ENCODE measurements at regions not wholly inside any gene's neighbourhood (a gene's known extent, or its start where the extent isn't known, plus 50 kb on each side); places are given as distances from the start of the nearest gene placed in this dataset.

GRCh38 chr3:193872265-193872753 lies 263.6 kb upstream of the HES1 start:
- TF ChIP-seq CTCF (IDR thresholded peaks at IDR 0.05; ENCODE audit: extremely low read depth, insufficient read depth, missing control alignments), result no peak
- DNase-seq (ENCODE audit: low spot score), result peak; percentile 48
- in situ Hi-C loops (cut with MboI; ENCODE audit: low pct_unique_long_range_greater_than_20kb, low sequenced_read_pairs, unreplicated experiment), result no loop called here

GRCh38 chr3:193873426-193874201 lies 262.3 kb upstream of the HES1 start:
- DNase-seq (ENCODE audit: low spot score), result no peak
- TF ChIP-seq CTCF (IDR thresholded peaks at IDR 0.05; ENCODE audit: extremely low read depth, insufficient read depth, missing control alignments), result no peak
- in situ Hi-C loops (cut with MboI; ENCODE audit: low pct_unique_long_range_greater_than_20kb, low sequenced_read_pairs, unreplicated experiment), result no loop called here

GRCh38 chr3:193874512-193874911 lies 261.4 kb upstream of the HES1 start:
- no peak for TF ChIP-seq CTCF (IDR thresholded peaks at IDR 0.05; ENCODE audit: extremely low read depth, insufficient read depth, missing control alignments)
- in situ Hi-C loops (cut with MboI; ENCODE audit: low pct_unique_long_range_greater_than_20kb, low sequenced_read_pairs, unreplicated experiment), result no loop called here

GRCh38 chr3:193874997-193875593 lies 260.9 kb upstream of the HES1 start:
- no peak for DNase-seq (ENCODE audit: low spot score)
- in situ Hi-C loops (cut with MboI; ENCODE audit: low pct_unique_long_range_greater_than_20kb, low sequenced_read_pairs, unreplicated experiment), result no loop called here
- TF ChIP-seq CTCF (IDR thresholded peaks at IDR 0.05; ENCODE audit: extremely low read depth, insufficient read depth, missing control alignments), result no peak

More at GRCh38 chr3:193874512-193874911, 261.4 kb upstream of the HES1 start:
- DNase-seq (ENCODE audit: low spot score), result no peak

- no peak for TF ChIP-seq CTCF (IDR thresholded peaks at IDR 0.05; ENCODE audit: extremely low read depth, insufficient read depth, missing control alignments)
- no peak for DNase-seq (ENCODE audit: low spot score)
- in situ Hi-C loops (cut with MboI; ENCODE audit: low pct_unique_long_range_greater_than_20kb, low sequenced_read_pairs, unreplicated experiment), result no loop called here
These were observed 260.2 kb upstream of the HES1 start for GRCh38 chr3:193875601-193876321.

- DNase-seq (ENCODE audit: low spot score), result no peak
- no peak for TF ChIP-seq CTCF (IDR thresholded peaks at IDR 0.05; ENCODE audit: extremely low read depth, insufficient read depth, missing control alignments)
- in situ Hi-C loops (cut with MboI; ENCODE audit: low pct_unique_long_range_greater_than_20kb, low sequenced_read_pairs, unreplicated experiment), result no loop called here
These were observed 256.7 kb upstream of the HES1 start for GRCh38 chr3:193879099-193879863.

All from GM13977 (cell line).